ENCODE measurements at regions not wholly inside any gene's neighbourhood (a gene's known extent, or its start where the extent isn't known, plus 50 kb on each side); places are given as distances from the start of the nearest gene placed in this dataset.

DNA sequence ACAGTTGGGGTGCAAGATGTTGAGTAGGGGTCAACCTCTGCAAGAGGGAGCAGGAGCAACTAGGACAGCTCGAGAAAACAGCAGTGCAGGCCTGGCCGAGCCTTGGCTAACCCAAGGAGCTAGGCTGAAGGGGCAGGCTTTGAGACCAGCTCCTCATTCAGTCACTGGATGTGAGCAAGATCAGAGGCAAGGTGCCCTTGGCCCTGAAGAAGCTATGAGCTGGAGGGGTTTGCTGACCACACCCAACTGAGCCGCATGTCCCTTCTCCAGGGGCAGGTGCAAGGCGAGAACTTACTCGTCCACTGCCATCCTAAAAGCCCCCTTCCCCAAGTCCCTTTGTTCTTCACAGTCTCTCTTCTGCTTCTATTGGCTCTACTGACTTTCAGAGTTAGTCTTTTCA, 126.1 kb upstream of the UBL3 start:
- no peaks in the 10 kb centered on the region for H3K9me1 ChIP-seq (ENCODE audit: control insufficient read depth, insufficient read depth, low read length)
- no peaks in the 10 kb centered on the region; a peak in 2 of 5 replicates for H3K27me3 ChIP-seq (ENCODE audit: control insufficient read depth in 2 of 2, insufficient read depth in 2 of 2, low read length in 2 of 2)
- no peak for DNase-seq (ENCODE audit: extremely low read depth in 1 of 4, low spot score in 3 of 4)
- intact Hi-C loops (cut with micrococcal nuclease), result no loop called here
- H3K79me2 ChIP-seq (ENCODE audit: control insufficient read depth, insufficient read depth, low read length), result no peaks in the 10 kb centered on the region
- no peak overlapping the region for H3K9ac ChIP-seq (ENCODE audit: insufficient read depth in 1 of 2, low read depth in 2 of 2, low read length in 2 of 2)
- no peak overlapping the region for H3K4me3 ChIP-seq
- no TSS peak for BruUV-seq (replicated peaks)
- no peak overlapping the region for H2AFZ ChIP-seq (ENCODE audit: low read depth, low read length)
- no peak overlapping the region for H3K27ac ChIP-seq (ENCODE audit: extremely low read depth, low read depth, low read length)
- H4K20me1 ChIP-seq (replicated peaks; ENCODE audit: control insufficient read depth, insufficient read depth, low read length), result no peaks in the 10 kb centered on the region
- ChIA-PET CTCF (ENCODE audit: low intra/inter-chr PET ratio) (no interaction called here), POLR2A (interaction anchor here (0.6 kb wide), 1 partner anchor 165 kb away, joined by 3 read pairs; no protein-coding TSS in a partner anchor)
- H3K4me2 ChIP-seq (ENCODE audit: insufficient read depth, low read length), result no peak overlapping the region
- no peak for FAIRE-seq
- H3K4me1 ChIP-seq (replicated peaks in 1 of 2; ENCODE audit: control insufficient read depth in 2 of 2, insufficient read depth in 2 of 2, low read length in 2 of 2), result no peaks in the 10 kb centered on the region
- no peaks in the 10 kb centered on the region for H3K36me3 ChIP-seq (ENCODE audit: control insufficient read depth, insufficient read depth, low read length)
- in situ Hi-C loops (cut with MboI), result no loop called here
- no peak for ATAC-seq
- no peaks in the 10 kb centered on the region for H3K9me3 ChIP-seq (replicated peaks; ENCODE audit: control insufficient read depth, insufficient read depth, low read depth, low read length)
- 10% methylated on average over 3 of the region's 5 CpGs for WGBS (ENCODE audit: insufficient coverage, low coverage, missing lambda C conversion rate)
- TF ChIP-seq MYBL2 (IDR thresholded peaks at IDR 0.05; ENCODE audit: low read depth), result no peak
- TF ChIP-seq MYBL2 (CRISPR knock-in tag; IDR thresholded peaks at IDR 0.05; ENCODE audit: borderline replicate concordance), result no peak
- no peak for TF ChIP-seq ATF7 (IDR thresholded peaks at IDR 0.05)
- TF ChIP-seq, protein P1, sequence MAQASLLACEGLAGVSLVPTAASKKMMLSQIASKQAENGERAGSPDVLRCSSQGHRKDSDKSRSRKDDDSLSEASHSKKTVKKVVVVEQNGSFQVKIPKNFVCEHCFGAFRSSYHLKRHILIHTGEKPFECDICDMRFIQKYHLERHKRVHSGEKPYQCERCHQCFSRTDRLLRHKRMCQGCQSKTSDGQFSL (CRISPR knock-in tag; IDR thresholded peaks at IDR 0.05), result no peak
- TF ChIP-seq, protein P1 (tag; IDR thresholded peaks at IDR 0.05), result no peak
- TF ChIP-seq, protein P2, sequence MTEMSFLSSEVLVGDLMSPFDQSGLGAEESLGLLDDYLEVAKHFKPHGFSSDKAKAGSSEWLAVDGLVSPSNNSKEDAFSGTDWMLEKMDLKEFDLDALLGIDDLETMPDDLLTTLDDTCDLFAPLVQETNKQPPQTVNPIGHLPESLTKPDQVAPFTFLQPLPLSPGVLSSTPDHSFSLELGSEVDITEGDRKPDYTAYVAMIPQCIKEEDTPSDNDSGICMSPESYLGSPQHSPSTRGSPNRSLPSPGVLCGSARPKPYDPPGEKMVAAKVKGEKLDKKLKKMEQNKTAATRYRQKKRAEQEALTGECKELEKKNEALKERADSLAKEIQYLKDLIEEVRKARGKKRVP (CRISPR knock-in tag; IDR thresholded peaks at IDR 0.05), result no peak
- TF ChIP-seq NR3C1 (CRISPR knock-in tag; IDR thresholded peaks at IDR 0.05), result no peak
- TF ChIP-seq SUPT5H (IDR thresholded peaks at IDR 0.05), result no peak
- TF ChIP-seq NR2C1 (IDR thresholded peaks at IDR 0.05), result no peak
- no peak for TF ChIP-seq NR2C1 (tag; IDR thresholded peaks at IDR 0.05)
- TF ChIP-seq ZNF174 (CRISPR knock-in tag; IDR thresholded peaks at IDR 0.05), result no peak
- no peak for TF ChIP-seq NCOA2 (IDR thresholded peaks at IDR 0.05; ENCODE audit: partially characterized antibody in 2 of 2)
- TF ChIP-seq RAD21 (CRISPR knock-in tag; conservative IDR thresholded peaks at IDR 0.05 in 1 of 2, IDR thresholded peaks at IDR 0.05 in 1 of 2), result no peak
- TF ChIP-seq ZBTB7A (IDR thresholded peaks at IDR 0.05; ENCODE audit: borderline replicate concordance, control insufficient read depth, low read depth, low read length), result no peak
- TF ChIP-seq SMARCA4 (IDR thresholded peaks at IDR 0.05), result no peak
- TF ChIP-seq, protein P3, sequence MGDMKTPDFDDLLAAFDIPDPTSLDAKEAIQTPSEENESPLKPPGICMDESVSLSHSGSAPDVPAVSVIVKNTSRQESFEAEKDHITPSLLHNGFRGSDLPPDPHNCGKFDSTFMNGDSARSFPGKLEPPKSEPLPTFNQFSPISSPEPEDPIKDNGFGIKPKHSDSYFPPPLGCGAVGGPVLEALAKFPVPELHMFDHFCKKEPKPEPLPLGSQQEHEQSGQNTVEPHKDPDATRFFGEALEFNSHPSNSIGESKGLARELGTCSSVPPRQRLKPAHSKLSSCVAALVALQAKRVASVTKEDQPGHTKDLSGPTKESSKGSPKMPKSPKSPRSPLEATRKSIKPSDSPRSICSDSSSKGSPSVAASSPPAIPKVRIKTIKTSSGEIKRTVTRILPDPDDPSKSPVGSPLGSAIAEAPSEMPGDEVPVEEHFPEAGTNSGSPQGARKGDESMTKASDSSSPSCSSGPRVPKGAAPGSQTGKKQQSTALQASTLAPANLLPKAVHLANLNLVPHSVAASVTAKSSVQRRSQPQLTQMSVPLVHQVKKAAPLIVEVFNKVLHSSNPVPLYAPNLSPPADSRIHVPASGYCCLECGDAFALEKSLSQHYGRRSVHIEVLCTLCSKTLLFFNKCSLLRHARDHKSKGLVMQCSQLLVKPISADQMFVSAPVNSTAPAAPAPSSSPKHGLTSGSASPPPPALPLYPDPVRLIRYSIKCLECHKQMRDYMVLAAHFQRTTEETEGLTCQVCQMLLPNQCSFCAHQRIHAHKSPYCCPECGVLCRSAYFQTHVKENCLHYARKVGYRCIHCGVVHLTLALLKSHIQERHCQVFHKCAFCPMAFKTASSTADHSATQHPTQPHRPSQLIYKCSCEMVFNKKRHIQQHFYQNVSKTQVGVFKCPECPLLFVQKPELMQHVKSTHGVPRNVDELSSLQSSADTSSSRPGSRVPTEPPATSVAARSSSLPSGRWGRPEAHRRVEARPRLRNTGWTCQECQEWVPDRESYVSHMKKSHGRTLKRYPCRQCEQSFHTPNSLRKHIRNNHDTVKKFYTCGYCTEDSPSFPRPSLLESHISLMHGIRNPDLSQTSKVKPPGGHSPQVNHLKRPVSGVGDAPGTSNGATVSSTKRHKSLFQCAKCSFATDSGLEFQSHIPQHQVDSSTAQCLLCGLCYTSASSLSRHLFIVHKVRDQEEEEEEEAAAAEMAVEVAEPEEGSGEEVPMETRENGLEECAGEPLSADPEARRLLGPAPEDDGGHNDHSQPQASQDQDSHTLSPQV (IDR thresholded peaks at IDR 0.05), result no peak
- TF ChIP-seq MEF2D (tag; conservative IDR thresholded peaks at IDR 0.05; ENCODE audit: low read depth), result no peak
- TF ChIP-seq, protein P4, sequence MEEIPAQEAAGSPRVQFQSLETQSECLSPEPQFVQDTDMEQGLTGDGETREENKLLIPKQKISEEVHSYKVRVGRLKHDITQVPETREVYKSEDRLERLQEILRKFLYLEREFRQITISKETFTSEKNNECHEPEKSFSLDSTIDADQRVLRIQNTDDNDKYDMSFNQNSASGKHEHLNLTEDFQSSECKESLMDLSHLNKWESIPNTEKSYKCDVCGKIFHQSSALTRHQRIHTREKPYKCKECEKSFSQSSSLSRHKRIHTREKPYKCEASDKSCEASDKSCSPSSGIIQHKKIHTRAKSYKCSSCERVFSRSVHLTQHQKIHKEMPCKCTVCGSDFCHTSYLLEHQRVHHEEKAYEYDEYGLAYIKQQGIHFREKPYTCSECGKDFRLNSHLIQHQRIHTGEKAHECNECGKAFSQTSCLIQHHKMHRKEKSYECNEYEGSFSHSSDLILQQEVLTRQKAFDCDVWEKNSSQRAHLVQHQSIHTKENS (CRISPR knock-in tag; IDR thresholded peaks at IDR 0.05), result no peak
